Natural killer cell (primary cell): ENCODE measurements at regions not wholly inside any gene's neighbourhood (a gene's known extent, or its start where the extent isn't known, plus 50 kb on each side); places are given as distances from the start of the nearest gene placed in this dataset.
"Not testable (repeated sequence)": the region's sequence is repeated elsewhere in the genome, so short reads cannot be mapped to it uniquely, and the experiment has no call there.

ENCODE experiments used
- ATAC-seq, 3 donors: fragments of 150-1000 bp in 2 of 3; fragments of 200-7000 bp in 1 of 3; cut with Tn5 transposase; 1 replicate in 1 of 3; 2 replicates in 2 of 3; pipeline ENCODE4 v1.10.0; 2021; ENCODE audit warnings: mild to moderate bottlenecking in 2 of 3, moderate library complexity in 2 of 3
- DNase-seq, 2 donors: peaks; one replicate each; pipeline versions ENCODE4 v3.0.0 to v3.0.0-alpha.2; 2013 to 2021; ENCODE audit warnings: mixed read lengths in 1 of 2
- H3K27ac ChIP-seq: one replicate; pipeline ENCODE4 v1.5.1; 2013; ENCODE audit warnings: mild to moderate bottlenecking, low read length
- H3K27me3 ChIP-seq: one replicate; pipeline ENCODE4 v1.6.1; 2013; ENCODE audit warnings: low read length; ENCODE audit not compliant: control insufficient read depth, insufficient read depth
- H3K36me3 ChIP-seq: one replicate; pipeline ENCODE4 v1.6.1; 2013; ENCODE audit warnings: low read length; ENCODE audit not compliant: control insufficient read depth, insufficient read depth
- H3K4me1 ChIP-seq: one replicate; pipeline ENCODE4 v1.6.1; 2013; ENCODE audit warnings: low read length; ENCODE audit not compliant: control insufficient read depth, insufficient read depth
- H3K4me3 ChIP-seq: one replicate; pipeline ENCODE4 v1.5.1; 2013; ENCODE audit warnings: low read length
- H3K9me3 ChIP-seq: one replicate; pipeline ENCODE4 v1.6.1; 2013; ENCODE audit warnings: low read length; ENCODE audit not compliant: control insufficient read depth, insufficient read depth
- H3K27ac Mint-ChIP-seq, 2 donors: one replicate each; pipeline ENCODE4 v1.8.0; 2022; ENCODE audit warnings: mild to moderate bottlenecking in 2 of 2, mixed read lengths in 2 of 2, moderate library complexity in 1 of 2
- H3K27me3 Mint-ChIP-seq, 2 donors: one replicate each; pipeline ENCODE4 v1.8.0; 2022; ENCODE audit warnings: low read depth in 2 of 2, mixed read lengths in 2 of 2
- H3K36me3 Mint-ChIP-seq: one replicate; pipeline ENCODE4 v1.8.0; 2022; ENCODE audit warnings: mixed read lengths
- H3K4me1 Mint-ChIP-seq, 2 donors: one replicate each; pipeline ENCODE4 v1.8.0; 2022; ENCODE audit warnings: mixed read lengths in 2 of 2
- H3K4me3 Mint-ChIP-seq: one replicate; pipeline ENCODE4 v1.8.0; 2022; ENCODE audit warnings: mild to moderate bottlenecking, moderate library complexity, mixed read lengths
- H3K9me3 Mint-ChIP-seq, 2 donors: one replicate each; pipeline ENCODE4 v1.8.0; 2022; ENCODE audit warnings: mixed read lengths in 2 of 2
- CTCF ChIP-seq: fragments of 200-600 bp; IDR thresholded peaks from one replicate; pipeline ENCODE4 v1.8.0; 2022; ENCODE audit warnings: antibody characterized with exemption
- WGBS: methylation state at CpG from one replicate; pipeline ENCODE4 v1.1.7; 2013; ENCODE audit warnings: missing lambda C conversion rate; ENCODE audit not compliant: insufficient coverage; 5-methylcytosine and 5-hydroxymethylcytosine counted together
- intact Hi-C: fragments of 100-400 bp; cut with micrococcal nuclease; formaldehyde crosslinking; loops from one replicate; pipeline ENCODE4 v1.14.2; 2022

- no peaks in the 10 kb centered on the region for H3K4me1 Mint-ChIP-seq
- Histone ChIP-seq H3K4me1 (no peaks in the 10 kb centered on the region), H3K4me3 (no peak overlapping the region), H3K36me3 (no peaks in the 10 kb centered on the region), H3K27ac (no peak overlapping the region), H3K27me3 (no peaks in the 10 kb centered on the region), H3K9me3 (no peaks in the 10 kb centered on the region)
- TF ChIP-seq CTCF: no peak
- no peak overlapping the region for H3K4me3 Mint-ChIP-seq
- H3K27me3 Mint-ChIP-seq: no peaks in the 10 kb centered on the region
- WGBS: 80% methylated on average over 1 of the region's 2 CpGs
- ATAC-seq: no peak
- no peaks in the 10 kb centered on the region for H3K36me3 Mint-ChIP-seq
- no peak overlapping the region for H3K27ac Mint-ChIP-seq
- intact Hi-C loops: no loop called here
- peaks cover 0 to 4% of the 10 kb centered on the region in 2 donors for H3K9me3 Mint-ChIP-seq
- peak in 1 of 2 donors; percentile 3 for DNase-seq
Observed at GRCh38 chr3:193030276-193030675, 112.6 kb upstream of the MB21D2 start.

GRCh38 chr3:193031911-193032310, 114.3 kb upstream of the MB21D2 start:
- no peaks in the 10 kb centered on the region for H3K4me1 Mint-ChIP-seq
- H3K27me3 Mint-ChIP-seq: no peaks in the 10 kb centered on the region
- Histone ChIP-seq H3K36me3 (no peaks in the 10 kb centered on the region), H3K9me3 (no peaks in the 10 kb centered on the region), H3K4me1 (no peaks in the 10 kb centered on the region), H3K27me3 (no peaks in the 10 kb centered on the region), H3K4me3 (no peak overlapping the region), H3K27ac (no peak overlapping the region)
- no peak for TF ChIP-seq CTCF
- intact Hi-C loops: no loop called here
- H3K36me3 Mint-ChIP-seq: no peaks in the 10 kb centered on the region
- H3K27ac Mint-ChIP-seq: no peak overlapping the region
- WGBS: 36% methylated on average over 2 of the region's 2 CpGs
- H3K4me3 Mint-ChIP-seq: no peak overlapping the region
- ATAC-seq (no peak), DNase-seq (no peak)
- H3K9me3 Mint-ChIP-seq: peaks cover 2 to 4% of the 10 kb centered on the region in 2 donors

GRCh38 chr3:193033226-193033780, 115.6 kb upstream of the MB21D2 start:
- no peaks in the 10 kb centered on the region for H3K36me3 ChIP-seq
- intact Hi-C loops: no loop called here

GRCh38 chr3:193037828-193038227, 120.2 kb upstream of the MB21D2 start:
- H3K27me3 Mint-ChIP-seq, H3K4me3 Mint-ChIP-seq, H3K27me3 ChIP-seq, H3K4me1 Mint-ChIP-seq, H3K27ac ChIP-seq, H3K9me3 ChIP-seq, DNase-seq, intact Hi-C loops, H3K27ac Mint-ChIP-seq, H3K4me3 ChIP-seq, H3K4me1 ChIP-seq, ATAC-seq, H3K36me3 ChIP-seq, H3K36me3 Mint-ChIP-seq, H3K9me3 Mint-ChIP-seq: not testable (repeated sequence)
- 100% methylated on average over 1 of the region's 3 CpGs for WGBS

More at GRCh38 chr3:193033226-193033780, 115.6 kb upstream of the MB21D2 start:
- no peak overlapping the region for H3K27ac ChIP-seq
- 90% methylated on average over 6 of the region's 7 CpGs for WGBS
- Mint-ChIP-seq H3K27me3 (no peaks in the 10 kb centered on the region), H3K36me3 (no peaks in the 10 kb centered on the region), H3K4me1 (no peaks in the 10 kb centered on the region), H3K4me3 (no peak overlapping the region), H3K9me3 (peaks cover 2 to 4% of the 10 kb centered on the region in 2 donors), H3K27ac (no peak overlapping the region)
- TF ChIP-seq CTCF: no peak
- H3K9me3 ChIP-seq: no peaks in the 10 kb centered on the region
- no peaks in the 10 kb centered on the region for H3K27me3 ChIP-seq
- no peak for ATAC-seq
- no peak for DNase-seq
- H3K4me1 ChIP-seq: no peaks in the 10 kb centered on the region
- H3K4me3 ChIP-seq: no peak overlapping the region
